ENCODE measurements at regions not wholly inside any gene's neighbourhood (a gene's known extent, or its start where the extent isn't known, plus 50 kb on each side); places are given as distances from the start of the nearest gene placed in this dataset.

DNA sequence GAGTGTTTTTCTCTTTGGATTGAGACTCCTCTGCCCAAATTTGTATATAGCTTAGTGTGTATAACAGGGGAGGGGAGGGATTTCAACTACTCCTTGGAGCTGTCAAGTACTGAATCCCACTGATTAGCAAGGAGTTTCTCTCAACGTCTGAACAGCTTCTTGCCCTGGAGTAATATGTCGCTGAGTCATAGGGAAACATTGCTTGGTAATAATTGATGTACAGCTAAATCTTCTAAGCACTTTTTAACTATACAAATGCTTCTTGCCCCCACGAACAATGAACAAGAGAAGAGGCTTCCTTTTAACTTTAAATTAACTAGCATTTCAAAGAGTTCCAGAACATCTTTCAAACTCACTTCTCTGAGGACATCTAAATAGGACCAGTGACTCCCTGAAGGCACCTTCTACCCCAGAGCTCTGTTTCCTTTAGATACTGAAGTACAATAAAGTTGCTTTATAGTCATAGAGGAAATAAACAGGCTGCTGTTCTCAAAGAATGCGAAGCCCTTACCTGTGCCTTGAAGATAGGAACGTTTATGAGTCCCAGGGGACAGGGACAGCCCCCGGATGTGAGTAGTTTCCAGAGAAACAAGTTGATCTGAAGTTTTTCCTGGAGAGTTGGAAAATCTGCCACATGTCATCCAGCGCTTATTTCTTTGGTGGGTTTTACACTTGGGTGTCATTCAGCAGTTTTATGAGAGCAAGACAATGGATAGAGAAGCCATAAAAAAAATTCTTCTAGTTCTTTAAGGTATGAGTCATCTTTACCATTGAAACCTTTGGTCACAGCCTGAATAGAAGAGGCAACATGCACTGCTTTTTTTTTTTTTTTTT, 462.5 kb upstream of the BTBD3 start:
- Histone ChIP-seq H3K79me2 (replicated peaks; ENCODE audit: insufficient read depth) (no peaks in the 10 kb centered on the region), H3K4me3 (no peak overlapping the region), H2AFZ (0 out of 2 replicates have a peak overlapping the region, but pooled peaks have one; percentile 6), H3K27ac (ENCODE audit: low read depth) (no peak overlapping the region), H3K27me3 (ENCODE audit: insufficient read depth) (no peaks in the 10 kb centered on the region), H3K4me2 (peak overlapping the region; percentile 35; the same call in 1 of the 2 replicates), H3F3A (replicated peaks; ENCODE audit: low read depth) (no peaks in the 10 kb centered on the region), H4K20me1 (replicated peaks; ENCODE audit: insufficient read depth) (no peaks in the 10 kb centered on the region), H3K4me1 (ENCODE audit: insufficient read depth) (peaks cover 34% of the 10 kb centered on the region), H3K9me2 (ENCODE audit: insufficient read depth) (peaks cover 18% of the 10 kb centered on the region), H3K36me3 (ENCODE audit: insufficient read depth) (no peaks in the 10 kb centered on the region)
- Mint-ChIP-seq H3K36me3 (ENCODE audit: low read depth) (no peaks in the 10 kb centered on the region), H3K4me1 (peaks cover 31% of the 10 kb centered on the region), H3K27me3 (ENCODE audit: insufficient read depth, low read depth, poor library complexity) (peaks cover 2% of the 10 kb centered on the region), H3K4me3 (no peak overlapping the region), H3K9me3 (no peaks in the 10 kb centered on the region), H3K27ac (0 out of 2 replicates have a peak overlapping the region, but pooled peaks have one; percentile 17)
- no peak for TF ChIP-seq STAT1 (IDR thresholded peaks at IDR 0.05; ENCODE audit: unreplicated experiment)
- no peak for TF ChIP-seq JUNB (IDR thresholded peaks at IDR 0.05; ENCODE audit: unreplicated experiment)
- TF ChIP-seq, protein P1, sequence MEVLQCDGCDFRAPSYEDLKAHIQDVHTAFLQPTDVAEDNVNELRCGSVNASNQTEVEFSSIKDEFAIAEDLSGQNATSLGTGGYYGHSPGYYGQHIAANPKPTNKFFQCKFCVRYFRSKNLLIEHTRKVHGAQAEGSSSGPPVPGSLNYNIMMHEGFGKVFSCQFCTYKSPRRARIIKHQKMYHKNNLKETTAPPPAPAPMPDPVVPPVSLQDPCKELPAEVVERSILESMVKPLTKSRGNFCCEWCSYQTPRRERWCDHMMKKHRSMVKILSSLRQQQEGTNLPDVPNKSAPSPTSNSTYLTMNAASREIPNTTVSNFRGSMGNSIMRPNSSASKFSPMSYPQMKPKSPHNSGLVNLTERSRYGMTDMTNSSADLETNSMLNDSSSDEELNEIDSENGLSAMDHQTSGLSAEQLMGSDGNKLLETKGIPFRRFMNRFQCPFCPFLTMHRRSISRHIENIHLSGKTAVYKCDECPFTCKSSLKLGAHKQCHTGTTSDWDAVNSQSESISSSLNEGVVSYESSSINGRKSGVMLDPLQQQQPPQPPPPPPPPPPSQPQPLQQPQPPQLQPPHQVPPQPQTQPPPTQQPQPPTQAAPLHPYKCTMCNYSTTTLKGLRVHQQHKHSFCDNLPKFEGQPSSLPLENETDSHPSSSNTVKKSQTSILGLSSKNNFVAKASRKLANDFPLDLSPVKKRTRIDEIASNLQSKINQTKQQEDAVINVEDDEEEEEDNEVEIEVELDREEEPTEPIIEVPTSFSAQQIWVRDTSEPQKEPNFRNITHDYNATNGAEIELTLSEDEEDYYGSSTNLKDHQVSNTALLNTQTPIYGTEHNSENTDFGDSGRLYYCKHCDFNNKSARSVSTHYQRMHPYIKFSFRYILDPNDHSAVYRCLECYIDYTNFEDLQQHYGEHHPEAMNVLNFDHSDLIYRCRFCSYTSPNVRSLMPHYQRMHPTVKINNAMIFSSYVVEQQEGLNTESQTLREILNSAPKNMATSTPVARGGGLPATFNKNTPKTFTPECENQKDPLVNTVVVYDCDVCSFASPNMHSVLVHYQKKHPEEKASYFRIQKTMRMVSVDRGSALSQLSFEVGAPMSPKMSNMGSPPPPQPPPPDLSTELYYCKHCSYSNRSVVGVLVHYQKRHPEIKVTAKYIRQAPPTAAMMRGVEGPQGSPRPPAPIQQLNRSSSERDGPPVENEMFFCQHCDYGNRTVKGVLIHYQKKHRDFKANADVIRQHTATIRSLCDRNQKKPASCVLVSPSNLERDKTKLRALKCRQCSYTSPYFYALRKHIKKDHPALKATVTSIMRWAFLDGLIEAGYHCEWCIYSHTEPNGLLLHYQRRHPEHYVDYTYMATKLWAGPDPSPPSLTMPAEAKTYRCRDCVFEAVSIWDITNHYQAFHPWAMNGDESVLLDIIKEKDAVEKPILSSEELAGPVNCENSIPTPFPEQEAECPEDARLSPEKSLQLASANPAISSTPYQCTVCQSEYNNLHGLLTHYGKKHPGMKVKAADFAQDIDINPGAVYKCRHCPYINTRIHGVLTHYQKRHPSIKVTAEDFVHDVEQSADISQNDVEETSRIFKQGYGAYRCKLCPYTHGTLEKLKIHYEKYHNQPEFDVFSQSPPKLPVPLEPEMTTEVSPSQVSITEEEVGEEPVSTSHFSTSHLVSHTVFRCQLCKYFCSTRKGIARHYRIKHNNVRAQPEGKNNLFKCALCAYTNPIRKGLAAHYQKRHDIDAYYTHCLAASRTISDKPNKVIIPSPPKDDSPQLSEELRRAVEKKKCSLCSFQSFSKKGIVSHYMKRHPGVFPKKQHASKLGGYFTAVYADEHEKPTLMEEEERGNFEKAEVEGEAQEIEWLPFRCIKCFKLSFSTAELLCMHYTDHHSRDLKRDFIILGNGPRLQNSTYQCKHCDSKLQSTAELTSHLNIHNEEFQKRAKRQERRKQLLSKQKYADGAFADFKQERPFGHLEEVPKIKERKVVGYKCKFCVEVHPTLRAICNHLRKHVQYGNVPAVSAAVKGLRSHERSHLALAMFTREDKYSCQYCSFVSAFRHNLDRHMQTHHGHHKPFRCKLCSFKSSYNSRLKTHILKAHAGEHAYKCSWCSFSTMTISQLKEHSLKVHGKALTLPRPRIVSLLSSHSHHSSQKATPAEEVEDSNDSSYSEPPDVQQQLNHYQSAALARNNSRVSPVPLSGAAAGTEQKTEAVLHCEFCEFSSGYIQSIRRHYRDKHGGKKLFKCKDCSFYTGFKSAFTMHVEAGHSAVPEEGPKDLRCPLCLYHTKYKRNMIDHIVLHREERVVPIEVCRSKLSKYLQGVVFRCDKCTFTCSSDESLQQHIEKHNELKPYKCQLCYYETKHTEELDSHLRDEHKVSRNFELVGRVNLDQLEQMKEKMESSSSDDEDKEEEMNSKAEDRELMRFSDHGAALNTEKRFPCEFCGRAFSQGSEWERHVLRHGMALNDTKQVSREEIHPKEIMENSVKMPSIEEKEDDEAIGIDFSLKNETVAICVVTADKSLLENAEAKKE (CRISPR knock-in tag; IDR thresholded peaks at IDR 0.05) = no peak
- TF ChIP-seq, protein P2, sequence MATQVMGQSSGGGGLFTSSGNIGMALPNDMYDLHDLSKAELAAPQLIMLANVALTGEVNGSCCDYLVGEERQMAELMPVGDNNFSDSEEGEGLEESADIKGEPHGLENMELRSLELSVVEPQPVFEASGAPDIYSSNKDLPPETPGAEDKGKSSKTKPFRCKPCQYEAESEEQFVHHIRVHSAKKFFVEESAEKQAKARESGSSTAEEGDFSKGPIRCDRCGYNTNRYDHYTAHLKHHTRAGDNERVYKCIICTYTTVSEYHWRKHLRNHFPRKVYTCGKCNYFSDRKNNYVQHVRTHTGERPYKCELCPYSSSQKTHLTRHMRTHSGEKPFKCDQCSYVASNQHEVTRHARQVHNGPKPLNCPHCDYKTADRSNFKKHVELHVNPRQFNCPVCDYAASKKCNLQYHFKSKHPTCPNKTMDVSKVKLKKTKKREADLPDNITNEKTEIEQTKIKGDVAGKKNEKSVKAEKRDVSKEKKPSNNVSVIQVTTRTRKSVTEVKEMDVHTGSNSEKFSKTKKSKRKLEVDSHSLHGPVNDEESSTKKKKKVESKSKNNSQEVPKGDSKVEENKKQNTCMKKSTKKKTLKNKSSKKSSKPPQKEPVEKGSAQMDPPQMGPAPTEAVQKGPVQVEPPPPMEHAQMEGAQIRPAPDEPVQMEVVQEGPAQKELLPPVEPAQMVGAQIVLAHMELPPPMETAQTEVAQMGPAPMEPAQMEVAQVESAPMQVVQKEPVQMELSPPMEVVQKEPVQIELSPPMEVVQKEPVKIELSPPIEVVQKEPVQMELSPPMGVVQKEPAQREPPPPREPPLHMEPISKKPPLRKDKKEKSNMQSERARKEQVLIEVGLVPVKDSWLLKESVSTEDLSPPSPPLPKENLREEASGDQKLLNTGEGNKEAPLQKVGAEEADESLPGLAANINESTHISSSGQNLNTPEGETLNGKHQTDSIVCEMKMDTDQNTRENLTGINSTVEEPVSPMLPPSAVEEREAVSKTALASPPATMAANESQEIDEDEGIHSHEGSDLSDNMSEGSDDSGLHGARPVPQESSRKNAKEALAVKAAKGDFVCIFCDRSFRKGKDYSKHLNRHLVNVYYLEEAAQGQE (IDR thresholded peaks at IDR 0.05; ENCODE audit: unreplicated experiment) = no peak
- DNase-seq (ENCODE audit: low spot score) (no peak), ATAC-seq (no peak)

All from GM23338 (cell line).